ENCODE measurements at regions not wholly inside any gene's neighbourhood (a gene's known extent, or its start where the extent isn't known, plus 50 kb on each side); places are given as distances from the start of the nearest gene placed in this dataset.

DNA sequence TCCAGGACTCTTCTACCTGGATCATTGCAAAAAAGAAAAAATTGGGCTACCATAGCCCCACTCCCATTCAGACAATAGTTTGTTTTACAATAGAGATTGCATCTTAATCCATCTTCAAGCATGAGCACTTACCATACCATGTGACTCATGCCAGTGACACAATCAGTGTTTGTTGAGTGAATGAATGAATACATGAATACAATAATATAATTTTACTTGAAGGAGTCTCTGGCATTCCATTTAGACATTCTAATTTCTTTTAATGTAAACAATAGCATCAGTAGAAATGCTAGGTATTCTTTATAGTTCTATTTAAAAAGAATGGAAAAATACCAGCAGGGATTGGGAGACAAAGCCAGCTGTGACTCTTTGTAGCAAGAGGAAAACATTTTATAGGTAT lies 141.6 kb upstream of the AKR1E2 start:
- in situ Hi-C loops (cut with MboI; ENCODE audit: low sequenced_read_pairs in 4 of 4), result no loop called here
- no peaks in the 10 kb centered on the region for H3K27me3 ChIP-seq
- DNase-seq (no peak), ATAC-seq (no peak)
- no peak overlapping the region for H3K4me3 ChIP-seq
- H3K4me1 ChIP-seq, result peaks cover 26 to 27% of the 10 kb centered on the region in 2 donors
- no peaks in the 10 kb centered on the region for H3K36me3 ChIP-seq
- peak overlapping the region in 2 of 4 donors; percentile 43 to 55 for H3K27ac ChIP-seq
- no peaks in the 10 kb centered on the region for H3K9me3 ChIP-seq
- TF ChIP-seq, protein P1, sequence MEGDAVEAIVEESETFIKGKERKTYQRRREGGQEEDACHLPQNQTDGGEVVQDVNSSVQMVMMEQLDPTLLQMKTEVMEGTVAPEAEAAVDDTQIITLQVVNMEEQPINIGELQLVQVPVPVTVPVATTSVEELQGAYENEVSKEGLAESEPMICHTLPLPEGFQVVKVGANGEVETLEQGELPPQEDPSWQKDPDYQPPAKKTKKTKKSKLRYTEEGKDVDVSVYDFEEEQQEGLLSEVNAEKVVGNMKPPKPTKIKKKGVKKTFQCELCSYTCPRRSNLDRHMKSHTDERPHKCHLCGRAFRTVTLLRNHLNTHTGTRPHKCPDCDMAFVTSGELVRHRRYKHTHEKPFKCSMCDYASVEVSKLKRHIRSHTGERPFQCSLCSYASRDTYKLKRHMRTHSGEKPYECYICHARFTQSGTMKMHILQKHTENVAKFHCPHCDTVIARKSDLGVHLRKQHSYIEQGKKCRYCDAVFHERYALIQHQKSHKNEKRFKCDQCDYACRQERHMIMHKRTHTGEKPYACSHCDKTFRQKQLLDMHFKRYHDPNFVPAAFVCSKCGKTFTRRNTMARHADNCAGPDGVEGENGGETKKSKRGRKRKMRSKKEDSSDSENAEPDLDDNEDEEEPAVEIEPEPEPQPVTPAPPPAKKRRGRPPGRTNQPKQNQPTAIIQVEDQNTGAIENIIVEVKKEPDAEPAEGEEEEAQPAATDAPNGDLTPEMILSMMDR (IDR thresholded peaks at IDR 0.05 in 4 of 5, conservative IDR thresholded peaks at IDR 0.05 in 1 of 5), result no peak
- TF ChIP-seq POLR2A (IDR thresholded peaks at IDR 0.05), result no peak
- intact Hi-C loops (cut with DNase I; ENCODE audit: low total_unique reads), result no loop called here

DNA sequence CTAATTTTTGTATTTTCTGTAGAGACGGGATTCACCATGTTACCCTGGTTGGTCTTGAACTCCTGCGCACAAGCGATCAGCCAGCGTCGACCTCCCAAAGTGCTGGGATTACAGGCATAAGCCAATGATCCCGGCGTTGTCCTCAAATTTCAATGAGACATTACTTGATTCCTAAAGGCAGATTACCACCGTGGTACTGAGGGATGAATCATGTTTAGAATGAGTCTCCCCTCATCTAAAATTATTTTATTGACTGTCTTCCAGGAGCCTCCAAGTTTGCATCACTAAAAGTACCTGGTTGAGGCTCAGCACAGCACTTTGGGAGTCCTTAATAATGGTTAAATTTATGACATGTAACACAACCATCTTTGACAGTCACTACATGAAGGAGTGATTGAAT lies 142.2 kb upstream of the AKR1E2 start:
- in situ Hi-C loops (cut with MboI; ENCODE audit: low sequenced_read_pairs in 4 of 4), result no loop called here

DNA sequence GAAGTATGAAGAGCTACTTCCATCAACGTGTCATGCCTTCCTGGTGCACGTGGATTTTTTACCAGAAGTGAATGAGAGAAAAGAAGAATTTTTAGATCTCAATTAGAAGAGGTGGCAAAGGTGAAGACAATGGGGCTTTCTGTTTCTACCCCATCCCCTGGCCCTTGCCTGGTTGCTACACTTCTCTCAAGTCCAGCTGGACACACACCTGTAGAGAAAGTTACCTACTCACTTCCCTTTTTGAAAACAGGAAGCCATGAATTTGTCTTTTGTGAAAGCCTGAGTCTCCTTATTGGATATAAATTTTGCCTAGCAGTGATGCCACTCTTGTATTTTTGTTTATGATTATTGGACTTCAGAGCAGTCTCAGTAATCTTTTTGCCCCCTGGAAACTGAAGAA lies 142.9 kb upstream of the AKR1E2 start:
- in situ Hi-C loops (cut with MboI; ENCODE audit: low sequenced_read_pairs in 4 of 4), result no loop called here
- H3K27me3 ChIP-seq, result no peaks in the 10 kb centered on the region
- no peak for DNase-seq
- no peaks in the 10 kb centered on the region for H3K36me3 ChIP-seq
- TF ChIP-seq, protein P1 (IDR thresholded peaks at IDR 0.05 in 4 of 5, conservative IDR thresholded peaks at IDR 0.05 in 1 of 5), result no peak
- no peak for TF ChIP-seq POLR2A (IDR thresholded peaks at IDR 0.05)
- peaks cover 37 to 39% of the 10 kb centered on the region in 2 donors for H3K4me1 ChIP-seq
- no peak overlapping the region for H3K4me3 ChIP-seq
- H3K9me3 ChIP-seq, result no peaks in the 10 kb centered on the region
- ATAC-seq, result no peak
- H3K27ac ChIP-seq, result no peak overlapping the region
- intact Hi-C loops (cut with DNase I; ENCODE audit: low total_unique reads), result no loop called here

More for the DNA sequence above, 142.2 kb upstream of the AKR1E2 start:
- Histone ChIP-seq H3K9me3 (no peaks in the 10 kb centered on the region), H3K36me3 (no peaks in the 10 kb centered on the region), H3K27me3 (no peaks in the 10 kb centered on the region), H3K4me3 (no peak overlapping the region), H3K27ac (no peak overlapping the region), H3K4me1 (peaks cover 30 to 32% of the 10 kb centered on the region in 2 donors)
- DNase-seq (no peak), ATAC-seq (no peak)
- TF ChIP-seq, protein P1 (IDR thresholded peaks at IDR 0.05 in 4 of 5, conservative IDR thresholded peaks at IDR 0.05 in 1 of 5), result no peak
- no peak for TF ChIP-seq POLR2A (IDR thresholded peaks at IDR 0.05)
- intact Hi-C loops (cut with DNase I; ENCODE audit: low total_unique reads), result no loop called here

DNA sequence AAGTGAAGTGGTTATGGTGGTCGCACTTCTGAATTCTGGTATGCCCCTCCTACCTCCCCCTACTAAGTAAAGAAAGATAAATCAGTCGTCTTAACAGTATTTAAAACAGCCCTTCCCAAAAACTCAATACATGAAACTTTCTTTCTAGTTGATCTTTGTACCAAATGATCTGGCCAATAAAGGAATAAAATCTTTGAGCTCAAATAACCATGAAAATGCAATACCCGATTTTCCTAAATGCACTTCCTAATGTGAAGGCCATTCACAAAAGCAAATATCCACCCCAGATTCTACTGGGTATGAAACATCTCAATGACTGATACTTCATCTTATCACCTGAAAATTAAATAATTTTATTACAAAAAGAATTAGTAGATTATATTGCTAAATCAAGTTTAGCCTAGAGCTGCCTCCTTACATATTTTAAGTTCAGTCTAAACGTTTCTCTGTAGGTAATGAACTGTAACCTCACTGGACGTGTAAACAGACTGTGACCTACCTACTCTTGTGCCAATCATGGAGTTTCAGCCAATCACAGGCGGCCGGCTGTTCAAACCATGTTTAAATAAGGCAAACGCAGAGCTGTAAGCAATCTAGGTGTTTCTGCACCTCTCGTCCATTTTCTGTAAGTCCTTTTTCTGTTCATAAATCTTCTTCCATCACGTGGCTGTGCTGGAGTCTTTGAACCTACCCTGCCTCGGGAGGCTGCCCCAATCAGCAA lies 146.9 kb upstream of the AKR1E2 start:
- ATAC-seq (no peak), DNase-seq (no peak)
- no peak overlapping the region for H3K4me3 ChIP-seq
- no peaks in the 10 kb centered on the region for H3K27me3 ChIP-seq
- H3K36me3 ChIP-seq, result no peaks in the 10 kb centered on the region
- TF ChIP-seq, protein P1 (IDR thresholded peaks at IDR 0.05 in 4 of 5, conservative IDR thresholded peaks at IDR 0.05 in 1 of 5), result no peak
- no peak for TF ChIP-seq POLR2A (IDR thresholded peaks at IDR 0.05)
- H3K9me3 ChIP-seq, result no peaks in the 10 kb centered on the region
- in situ Hi-C loops (cut with MboI; ENCODE audit: low sequenced_read_pairs in 4 of 4) (loop anchor here in 1 of 4 donors (10.0 kb wide), 1 partner anchor 874 kb away; no protein-coding TSS in a partner anchor), intact Hi-C loops (cut with DNase I; ENCODE audit: low total_unique reads) (loop anchor here (2.0 to 5.0 kb wide), 3 partner anchors 40 to 872 kb away; no protein-coding TSS in a partner anchor)
- peaks cover 25% of the 10 kb centered on the region in 2 donors for H3K4me1 ChIP-seq
- peak overlapping the region; percentile 69 to 96 (median 93) for H3K27ac ChIP-seq
